H1 (cell line): ENCODE measurements at regions not wholly inside any gene's neighbourhood (a gene's known extent, or its start where the extent isn't known, plus 50 kb on each side); places are given as distances from the start of the nearest gene placed in this dataset.

ENCODE experiments used
- CTCF ChIA-PET: fragments of 300-600 bp; sonication (Branson Sonifier 250); formaldehyde crosslinking; loops from one replicate; lab custom pipeline; 2021; ENCODE audit not compliant: partially characterized antibody; lab: Charles Lee
- POLR2A ChIA-PET: fragments of 300-600 bp; sonication (Branson Sonifier 250); formaldehyde crosslinking; loops from one replicate; lab custom pipeline; 2021; ENCODE audit warnings: inconsistent platforms; ENCODE audit not compliant: partially characterized antibody; lab: Charles Lee
- DNase-seq, 2 experiments: peaks; one replicate each; pipeline versions ENCODE4 v3.0.0 to v3.0.0-alpha.2; 2010 to 2022; ENCODE audit warnings: low spot score in 2 of 2, low read depth in 1 of 2, mixed read lengths in 1 of 2
- FAIRE-seq: peaks from 2 replicates; lab custom pipeline; 2011; peaks lifted over from hg19 to GRCh38; lab: Jason Lieb, UNC
- H2AFZ ChIP-seq: 2 replicates; pipeline ENCODE4 v1.8.1; 2012; ENCODE audit warnings: low read length, inconsistent platforms
- H2AK5ac ChIP-seq: 2 replicates; pipeline ENCODE4 v1.6.1; 2013; ENCODE audit warnings: low read depth, low read length
- H2BK120ac ChIP-seq: replicated peaks from 2 replicates; pipeline ENCODE3; 2013; ENCODE audit warnings: low read depth, low read length, inconsistent platforms
- H2BK12ac ChIP-seq: 2 replicates; pipeline ENCODE4 v1.6.1; 2013; ENCODE audit warnings: low read depth, low read length
- H2BK15ac ChIP-seq: 2 replicates; pipeline ENCODE4 v1.6.1; 2013; ENCODE audit warnings: low read length
- H2BK20ac ChIP-seq: 2 replicates; pipeline ENCODE4 v1.6.1; 2013; ENCODE audit warnings: low read length
- H2BK5ac ChIP-seq: 2 replicates; pipeline ENCODE4 v1.6.1; 2013; ENCODE audit warnings: low read depth, low read length
- H3K14ac ChIP-seq: 2 replicates; pipeline ENCODE4 v1.6.1; 2013; ENCODE audit warnings: inconsistent platforms; ENCODE audit not compliant: insufficient read length
- H3K18ac ChIP-seq: 2 replicates; pipeline ENCODE4 v1.6.1; 2013; ENCODE audit warnings: low read length; ENCODE audit errors: extremely low read depth
- H3K23ac ChIP-seq: 2 replicates; pipeline ENCODE4 v1.6.1; 2013; ENCODE audit warnings: inconsistent platforms; ENCODE audit not compliant: insufficient read length
- H3K23me2 ChIP-seq: 2 replicates; pipeline ENCODE4 v1.6.1; 2013; ENCODE audit warnings: low read depth, low read length
- H3K27ac ChIP-seq: 2 replicates; pipeline ENCODE4 v1.6.1; 2011; ENCODE audit warnings: low read depth, low read length, inconsistent platforms
- H3K27me3 ChIP-seq, 4 experiments: replicated peaks in 1 of 4; 1 replicate in 1 of 4; 2 replicates in 3 of 4; pipeline versions ENCODE4 v1.6.1 to v1.8.1; 2011 to 2013; ENCODE audit warnings: low read length in 3 of 4, mild to moderate bottlenecking in 3 of 4, inconsistent platforms in 2 of 4, mixed read lengths in 2 of 4, moderate library complexity in 1 of 4; ENCODE audit not compliant: control insufficient read depth in 3 of 4, insufficient read depth in 3 of 4; ENCODE audit errors: extremely low read depth in 1 of 4
- H3K36me3 ChIP-seq, 4 experiments: 2 replicates each; pipeline versions ENCODE4 v1.6.1 to v1.8.1; 2011 to 2013; ENCODE audit warnings: mild to moderate bottlenecking in 4 of 4, low read length in 3 of 4, moderate library complexity in 2 of 4, control low read depth in 1 of 4, inconsistent platforms in 1 of 4; ENCODE audit not compliant: insufficient read depth in 4 of 4, control insufficient read depth in 2 of 4
- H3K4ac ChIP-seq: replicated peaks from 2 replicates; pipeline ENCODE3; 2013; ENCODE audit warnings: low read length, low read depth, mixed read lengths, inconsistent platforms; ENCODE audit not compliant: insufficient read length
- H3K4me1 ChIP-seq, 4 experiments: replicated peaks in 1 of 4; 1 replicate in 1 of 4; 2 replicates in 3 of 4; pipeline versions ENCODE4 v1.6.1 to v1.8.1; 2011 to 2013; ENCODE audit warnings: low read length in 3 of 4, inconsistent platforms in 2 of 4, mixed read lengths in 1 of 4; ENCODE audit not compliant: insufficient read depth in 4 of 4, control insufficient read depth in 3 of 4
- H3K4me2 ChIP-seq, 2 experiments: 2 replicates each; pipeline versions ENCODE4 v1.6.1 to v1.8.1; 2011 to 2013; ENCODE audit warnings: low read depth in 2 of 2, low read length in 2 of 2, control low read depth in 1 of 2, inconsistent platforms in 1 of 2, mild to moderate bottlenecking in 1 of 2; ENCODE audit not compliant: insufficient read depth in 1 of 2
- H3K4me3 ChIP-seq, 4 experiments: fragments of 200-600, 300-600 bp in 1 of 4; sonication (generic), shearing (Covaris generic), sonication (Bioruptor Twin) in 1 of 4; 2 replicates each; pipeline versions ENCODE4 v1.5.1 to v1.8.1; 2011 to 2016; ENCODE audit warnings: low read length in 4 of 4, low read depth in 3 of 4, control low read depth in 2 of 4, inconsistent platforms in 2 of 4, mild to moderate bottlenecking in 2 of 4, mixed read lengths in 1 of 4, moderate library complexity in 1 of 4; ENCODE audit not compliant: insufficient read depth in 2 of 4; ENCODE audit errors: extremely low read depth in 1 of 4
- H3K56ac ChIP-seq: replicated peaks from 2 replicates; pipeline ENCODE3; 2013; ENCODE audit warnings: low read depth, mild to moderate bottlenecking, mixed read lengths, low read length, inconsistent platforms; ENCODE audit not compliant: insufficient read length
- H3K79me1 ChIP-seq: 2 replicates; pipeline ENCODE4 v1.6.1; 2013; ENCODE audit warnings: low read depth, low read length, control low read depth
- H3K79me2 ChIP-seq, 2 experiments: 2 replicates each; pipeline versions ENCODE4 v1.6.1 to v1.8.1; 2012 to 2013; ENCODE audit warnings: low read length in 2 of 2, mild to moderate bottlenecking in 2 of 2, inconsistent platforms in 1 of 2; ENCODE audit not compliant: insufficient read depth in 2 of 2, control insufficient read depth in 1 of 2
- H3K9ac ChIP-seq, 4 experiments: replicated peaks in 1 of 4; 1 replicate in 1 of 4; 2 replicates in 3 of 4; pipeline versions ENCODE4 v1.6.1 to v1.8.1; 2011 to 2013; ENCODE audit warnings: low read depth in 3 of 4, low read length in 3 of 4, control low read depth in 2 of 4, mild to moderate bottlenecking in 2 of 4, moderate library complexity in 2 of 4, inconsistent platforms in 1 of 4; ENCODE audit errors: extremely low read depth in 1 of 4
- H3K9me3 ChIP-seq, 2 experiments: 2 replicates each; pipeline versions ENCODE4 v1.6.1 to v1.8.1; 2012 to 2013; ENCODE audit warnings: mild to moderate bottlenecking in 2 of 2, moderate library complexity in 2 of 2, control low read depth in 1 of 2, inconsistent platforms in 1 of 2, low read depth in 1 of 2, low read length in 1 of 2, mixed read lengths in 1 of 2; ENCODE audit not compliant: insufficient read depth in 2 of 2
- H4K20me1 ChIP-seq, 2 experiments: replicated peaks in 1 of 2; 2 replicates each; pipeline versions ENCODE3 to v1.8.1; 2011 to 2013; ENCODE audit warnings: inconsistent platforms in 2 of 2, low read length in 2 of 2, mild to moderate bottlenecking in 1 of 2; ENCODE audit not compliant: insufficient read depth in 2 of 2, control insufficient read depth in 1 of 2
- H4K5ac ChIP-seq: 2 replicates; pipeline ENCODE4 v1.6.1; 2013; ENCODE audit warnings: low read length, low read depth, mixed read lengths, inconsistent platforms; ENCODE audit not compliant: insufficient read length
- H4K8ac ChIP-seq: 2 replicates; pipeline ENCODE4 v1.8.0; 2013; ENCODE audit warnings: mild to moderate bottlenecking, moderate library complexity, low read length, inconsistent platforms; ENCODE audit not compliant: insufficient read depth; ENCODE audit errors: extremely low read depth
- H4K91ac ChIP-seq: replicated peaks from 2 replicates; pipeline ENCODE3; 2013; ENCODE audit warnings: low read length, mixed read lengths, inconsistent platforms; ENCODE audit not compliant: insufficient read length
- ATF3 ChIP-seq: IDR thresholded peaks from 2 replicates; pipeline ENCODE4 v1.6.1; 2011; ENCODE audit warnings: low read depth, mild to moderate bottlenecking, low read length; ENCODE audit not compliant: insufficient read depth
- CHD2 ChIP-seq: IDR thresholded peaks from 2 replicates; pipeline ENCODE4 v1.6.1; 2012; ENCODE audit warnings: low read length, improper control_type of control experiment
- E2F6 ChIP-seq: IDR thresholded peaks from 2 replicates; pipeline ENCODE4 v1.6.1; 2012; ENCODE audit warnings: inconsistent platforms
- EP300 ChIP-seq, 2 experiments: IDR thresholded peaks; 1 replicate in 1 of 2; 2 replicates in 1 of 2; pipeline ENCODE4 v1.6.1; 2011 to 2012; ENCODE audit warnings: low read depth in 2 of 2, low read length in 2 of 2, mild to moderate bottlenecking in 2 of 2, borderline replicate concordance in 1 of 2, inconsistent platforms in 1 of 2, moderate library complexity in 1 of 2
- EZH2 ChIP-seq: fragments of 200-600 bp; sonication (generic); IDR thresholded peaks from 2 replicates; pipeline ENCODE4 v1.7.1; 2012; ENCODE audit warnings: low read depth, mild to moderate bottlenecking, moderate library complexity, low read length, inconsistent platforms; ENCODE audit not compliant: severe bottlenecking
- GABPA ChIP-seq: IDR thresholded peaks from 2 replicates; pipeline ENCODE4 v1.6.1; 2011; ENCODE audit warnings: mild to moderate bottlenecking, low read length, moderate library complexity, borderline replicate concordance; ENCODE audit not compliant: insufficient read depth
- JUND ChIP-seq: IDR thresholded peaks from 2 replicates; pipeline ENCODE4 v1.6.1; 2011; ENCODE audit warnings: mild to moderate bottlenecking, improper control_type of control experiment, low read length
- NRF1 ChIP-seq: IDR thresholded peaks from 2 replicates; pipeline ENCODE4 v1.6.1; 2011; ENCODE audit warnings: mild to moderate bottlenecking, low read depth, low read length, improper control_type of control experiment
- POLR2AphosphoS5 ChIP-seq: IDR thresholded peaks from 2 replicates; pipeline ENCODE4 v1.6.1; 2011; ENCODE audit warnings: low read depth, low read length
- RAD21 ChIP-seq, 2 experiments: IDR thresholded peaks in 1 of 2; conservative IDR thresholded peaks in 1 of 2; 2 replicates each; pipeline ENCODE4 v1.6.1; 2011; ENCODE audit warnings: low read depth in 2 of 2, low read length in 2 of 2, improper control_type of control experiment in 1 of 2, inconsistent platforms in 1 of 2, mild to moderate bottlenecking in 1 of 2, moderate library complexity in 1 of 2
- SRF ChIP-seq: IDR thresholded peaks from 2 replicates; pipeline ENCODE4 v1.6.1; 2011; ENCODE audit warnings: mild to moderate bottlenecking, low read depth, low read length, moderate library complexity
- TCF12 ChIP-seq: IDR thresholded peaks from 2 replicates; pipeline ENCODE4 v1.6.1; 2011; ENCODE audit warnings: low read depth, mild to moderate bottlenecking, low read length
- YY1 ChIP-seq: IDR thresholded peaks from 2 replicates; pipeline ENCODE4 v1.6.1; 2011; ENCODE audit warnings: low read depth, mild to moderate bottlenecking, low read length
- ZNF274 ChIP-seq: IDR thresholded peaks from 2 replicates; pipeline ENCODE4 v1.7.0; 2012; ENCODE audit warnings: low read length, borderline replicate concordance; ENCODE audit errors: extremely low read depth
- WGBS, 2 experiments: shearing (Covaris generic) in 1 of 2; methylation state at CpG; one replicate each; pipeline versions ENCODE4 v1.1.6 to v1.1.7; 2013 to 2015; ENCODE audit warnings: low lambda C conversion rate in 2 of 2, mixed read lengths in 2 of 2, inconsistent platforms in 1 of 2, low coverage in 1 of 2, missing lambda C conversion rate in 1 of 2; ENCODE audit not compliant: insufficient replicate concordance in 2 of 2, insufficient coverage in 1 of 2, insufficient read length in 1 of 2; ENCODE audit errors: extremely low coverage in 1 of 2, missing lambda C conversion rate in 1 of 2; 5-methylcytosine and 5-hydroxymethylcytosine counted together

GRCh38 chr16:55012793-55013192 lies 82.1 kb downstream of the IRX5 start:
- Histone ChIP-seq H2BK120ac (no peak overlapping the region), H3K4me1 (no peaks in the 10 kb centered on the region), H2AFZ (no peak overlapping the region), H3K4ac (no peak overlapping the region), H4K8ac (no peak overlapping the region), H3K18ac (no peak overlapping the region), H3K36me3 (no peaks in the 10 kb centered on the region), H4K91ac (no peak overlapping the region), H2AK5ac (no peak overlapping the region), H3K4me3 (no peak overlapping the region), H3K27ac (no peak overlapping the region), H3K4me2 (no peak overlapping the region), H3K79me1 (no peaks in the 10 kb centered on the region), H2BK15ac (no peak overlapping the region), H4K20me1 (no peaks in the 10 kb centered on the region), H3K14ac (no peak overlapping the region), H4K5ac (no peak overlapping the region), H3K56ac (no peak overlapping the region), H2BK5ac (no peak overlapping the region), H3K23me2 (no peaks in the 10 kb centered on the region), H3K9me3 (no peaks in the 10 kb centered on the region), H3K27me3 (no peaks in the 10 kb centered on the region), H2BK12ac (no peak overlapping the region), H3K79me2 (no peaks in the 10 kb centered on the region), H2BK20ac (no peak overlapping the region), H3K23ac (no peak overlapping the region), H3K9ac (no peak overlapping the region)
- 92% methylated on average over 6 of the region's 6 CpGs; no CpG with 5 or more reads in 1 of the 2 experiments for WGBS, 2 experiments
- FAIRE-seq (no peak), DNase-seq (no peak)
- CTCF ChIA-PET, result no interaction called here
- POLR2A ChIA-PET, result no interaction called here
- TF ChIP-seq EZH2 (no peak), RAD21 (IDR thresholded peaks at IDR 0.05 in 1 of 2, conservative IDR thresholded peaks at IDR 0.05 in 1 of 2; ENCODE audit: low read depth in 2 of 2, low read length in 2 of 2) (no peak), ATF3 (no peak), NRF1 (no peak), TCF12 (no peak), EP300 (IDR thresholded peaks at IDR 0.05; ENCODE audit: borderline replicate concordance in 1 of 2, low read depth in 2 of 2, low read length in 2 of 2) (no peak), SRF (no peak), POLR2AphosphoS5 (no peak), YY1 (no peak), E2F6 (no peak), GABPA (no peak), ZNF274 (no peak), CHD2 (no peak), JUND (no peak)
